ENCODE measurements at regions not wholly inside any gene's neighbourhood (a gene's known extent, or its start where the extent isn't known, plus 50 kb on each side); places are given as distances from the start of the nearest gene placed in this dataset.

GRCh38 chr3:81395739-81396513 lies 365.5 kb downstream of the GBE1 start:
- FAIRE-seq (no peak), DNase-seq (ENCODE audit: insufficient read length) (no peak)
- TF ChIP-seq POLR2A (IDR thresholded peaks at IDR 0.05; ENCODE audit: low read depth, low read length), result no peak
- no peak for TF ChIP-seq TAF1 (IDR thresholded peaks at IDR 0.05; ENCODE audit: borderline replicate concordance, low read depth, low read length)
- no peak for TF ChIP-seq POLR2AphosphoS5 (IDR thresholded peaks at IDR 0.05; ENCODE audit: low read depth, low read length)

- TF ChIP-seq TAF1 (IDR thresholded peaks at IDR 0.05; ENCODE audit: borderline replicate concordance, low read depth, low read length) (no peak), POLR2A (IDR thresholded peaks at IDR 0.05; ENCODE audit: low read depth, low read length) (no peak), POLR2AphosphoS5 (IDR thresholded peaks at IDR 0.05; ENCODE audit: low read depth, low read length) (no peak)
- no peak for FAIRE-seq
- DNase-seq (ENCODE audit: insufficient read length), result no peak
Measured at GRCh38 chr3:81394651-81395524, 366.6 kb downstream of the GBE1 start.

GRCh38 chr3:81393251-81393650 lies 368.2 kb downstream of the GBE1 start:
- no peak for FAIRE-seq
- DNase-seq (ENCODE audit: insufficient read length), result no peak
- TF ChIP-seq POLR2A (IDR thresholded peaks at IDR 0.05; ENCODE audit: low read depth, low read length) (no peak), POLR2AphosphoS5 (IDR thresholded peaks at IDR 0.05; ENCODE audit: low read depth, low read length) (no peak), TAF1 (IDR thresholded peaks at IDR 0.05; ENCODE audit: borderline replicate concordance, low read depth, low read length) (no peak)

- TF ChIP-seq POLR2A (IDR thresholded peaks at IDR 0.05; ENCODE audit: low read depth, low read length) (no peak), POLR2AphosphoS5 (IDR thresholded peaks at IDR 0.05; ENCODE audit: low read depth, low read length) (no peak), TAF1 (IDR thresholded peaks at IDR 0.05; ENCODE audit: borderline replicate concordance, low read depth, low read length) (no peak)
- DNase-seq (ENCODE audit: insufficient read length), result no peak
- no peak for FAIRE-seq
Measured at GRCh38 chr3:81390796-81391195, 370.6 kb downstream of the GBE1 start.

- FAIRE-seq (no peak), DNase-seq (ENCODE audit: insufficient read length) (no peak)
- TF ChIP-seq TAF1 (IDR thresholded peaks at IDR 0.05; ENCODE audit: borderline replicate concordance, low read depth, low read length), result no peak
- TF ChIP-seq POLR2A (IDR thresholded peaks at IDR 0.05; ENCODE audit: low read depth, low read length), result no peak
- no peak for TF ChIP-seq POLR2AphosphoS5 (IDR thresholded peaks at IDR 0.05; ENCODE audit: low read depth, low read length)
Measured at GRCh38 chr3:81388191-81388590, 373.3 kb downstream of the GBE1 start.

- no peak for TF ChIP-seq POLR2AphosphoS5 (IDR thresholded peaks at IDR 0.05; ENCODE audit: low read depth, low read length)
- TF ChIP-seq TAF1 (IDR thresholded peaks at IDR 0.05; ENCODE audit: borderline replicate concordance, low read depth, low read length), result no peak
- TF ChIP-seq POLR2A (IDR thresholded peaks at IDR 0.05; ENCODE audit: low read depth, low read length), result no peak
- FAIRE-seq (no peak), DNase-seq (ENCODE audit: insufficient read length) (no peak)
Measured at GRCh38 chr3:81382470-81382869, 379.0 kb downstream of the GBE1 start.

GRCh38 chr3:81380234-81380633 lies 381.2 kb downstream of the GBE1 start:
- FAIRE-seq (no peak), DNase-seq (ENCODE audit: insufficient read length) (no peak)
- TF ChIP-seq POLR2AphosphoS5 (IDR thresholded peaks at IDR 0.05; ENCODE audit: low read depth, low read length) (no peak), TAF1 (IDR thresholded peaks at IDR 0.05; ENCODE audit: borderline replicate concordance, low read depth, low read length) (no peak), POLR2A (IDR thresholded peaks at IDR 0.05; ENCODE audit: low read depth, low read length) (no peak)

- TF ChIP-seq POLR2AphosphoS5 (IDR thresholded peaks at IDR 0.05; ENCODE audit: low read depth, low read length), result no peak
- TF ChIP-seq TAF1 (IDR thresholded peaks at IDR 0.05; ENCODE audit: borderline replicate concordance, low read depth, low read length), result no peak
- TF ChIP-seq POLR2A (IDR thresholded peaks at IDR 0.05; ENCODE audit: low read depth, low read length), result no peak
- no peak for FAIRE-seq
- no peak for DNase-seq (ENCODE audit: insufficient read length)
Measured at GRCh38 chr3:81378552-81379293, 382.7 kb downstream of the GBE1 start.

GRCh38 chr3:81375921-81376320 lies 385.5 kb downstream of the GBE1 start:
- DNase-seq (ENCODE audit: insufficient read length) (no peak), FAIRE-seq (no peak)
- TF ChIP-seq TAF1 (IDR thresholded peaks at IDR 0.05; ENCODE audit: borderline replicate concordance, low read depth, low read length) (no peak), POLR2A (IDR thresholded peaks at IDR 0.05; ENCODE audit: low read depth, low read length) (no peak), POLR2AphosphoS5 (IDR thresholded peaks at IDR 0.05; ENCODE audit: low read depth, low read length) (no peak)

- no peak for TF ChIP-seq POLR2A (IDR thresholded peaks at IDR 0.05; ENCODE audit: low read depth, low read length)
- no peak for TF ChIP-seq POLR2AphosphoS5 (IDR thresholded peaks at IDR 0.05; ENCODE audit: low read depth, low read length)
- no peak for TF ChIP-seq TAF1 (IDR thresholded peaks at IDR 0.05; ENCODE audit: borderline replicate concordance, low read depth, low read length)
- FAIRE-seq, result no peak
Measured at GRCh38 chr3:81364411-81364810, 397.0 kb downstream of the GBE1 start.

GRCh38 chr3:81363816-81364215 lies 397.6 kb downstream of the GBE1 start:
- no peak for DNase-seq (ENCODE audit: insufficient read length)
- no peak for FAIRE-seq
- TF ChIP-seq POLR2A (IDR thresholded peaks at IDR 0.05; ENCODE audit: low read depth, low read length), result no peak
- no peak for TF ChIP-seq POLR2AphosphoS5 (IDR thresholded peaks at IDR 0.05; ENCODE audit: low read depth, low read length)
- no peak for TF ChIP-seq TAF1 (IDR thresholded peaks at IDR 0.05; ENCODE audit: borderline replicate concordance, low read depth, low read length)

More at GRCh38 chr3:81364411-81364810, 397.0 kb downstream of the GBE1 start:
- no peak for DNase-seq (ENCODE audit: insufficient read length)
